ENCODE measurements at regions not wholly inside any gene's neighbourhood (a gene's known extent, or its start where the extent isn't known, plus 50 kb on each side); places are given as distances from the start of the nearest gene placed in this dataset.
A peak's percentile ranks its signal among the peaks of the same experiment; 100 is the strongest.
"Not testable (repeated sequence)": the region's sequence is repeated elsewhere in the genome, so short reads cannot be mapped to it uniquely, and the experiment has no call there.

- DNase-seq = peak; percentile 57
Observed at GRCh38 chr9:7536310-7536939, 263.2 kb downstream of the DMAC1 start.

- no peak for DNase-seq
Observed at GRCh38 chr9:7534211-7534935, 265.2 kb downstream of the DMAC1 start.

- DNase-seq = no peak
Observed at GRCh38 chr9:7533376-7534090, 266.0 kb downstream of the DMAC1 start.

- DNase-seq = no peak
Observed at GRCh38 chr9:7523426-7524043, 276.0 kb downstream of the DMAC1 start.

GRCh38 chr9:7520396-7520795 is 279.2 kb downstream of the DMAC1 start:
- DNase-seq = no peak

GRCh38 chr9:7516376-7516775 is 283.2 kb downstream of the DMAC1 start:
- no peak for DNase-seq

GRCh38 chr9:7510199-7510598 is 289.4 kb downstream of the DMAC1 start:
- DNase-seq = no peak

GRCh38 chr9:7509576-7510145 is 289.9 kb downstream of the DMAC1 start:
- no peak for DNase-seq

GRCh38 chr9:7508516-7508915 is 291.1 kb downstream of the DMAC1 start:
- no peak for DNase-seq

GRCh38 chr9:7507566-7508270 is 291.9 kb downstream of the DMAC1 start:
- no peak for DNase-seq

- no peak for DNase-seq
Observed at GRCh38 chr9:7507026-7507425, 292.6 kb downstream of the DMAC1 start.

- no peak for DNase-seq
Observed at GRCh38 chr9:7500521-7500920, 299.1 kb downstream of the DMAC1 start.

GRCh38 chr9:7491641-7492040 is 307.9 kb downstream of the DMAC1 start:
- no peak for DNase-seq

GRCh38 chr9:7490317-7491108 is 309.1 kb downstream of the DMAC1 start:
- DNase-seq = no peak

- DNase-seq = no peak
Observed at GRCh38 chr9:7489036-7489435, 310.5 kb downstream of the DMAC1 start.

GRCh38 chr9:7484014-7484413 is 315.6 kb downstream of the DMAC1 start:
- DNase-seq = not testable (repeated sequence)

GRCh38 chr9:7481570-7481969 is 318.0 kb downstream of the DMAC1 start:
- DNase-seq = no peak

GRCh38 chr9:7479300-7479699 is 320.3 kb downstream of the DMAC1 start:
- no peak for DNase-seq

GRCh38 chr9:7478646-7479045 is 320.9 kb downstream of the DMAC1 start:
- no peak for DNase-seq

GRCh38 chr9:7467186-7467585 is 332.4 kb downstream of the DMAC1 start:
- no peak for DNase-seq

GRCh38 chr9:7461791-7462190 is 337.8 kb downstream of the DMAC1 start:
- DNase-seq = no peak

Measured in activated CD8-positive, alpha-beta memory T cell treated with anti-CD3 and anti-CD28 coated beads for 24 hours (primary cell).